ENCODE measurements at regions not wholly inside any gene's neighbourhood (a gene's known extent, or its start where the extent isn't known, plus 50 kb on each side); places are given as distances from the start of the nearest gene placed in this dataset.

GRCh38 chr1:55597910-55598309 lies 382.7 kb upstream of the USP24 start:
- TF ChIP-seq, protein P1, sequence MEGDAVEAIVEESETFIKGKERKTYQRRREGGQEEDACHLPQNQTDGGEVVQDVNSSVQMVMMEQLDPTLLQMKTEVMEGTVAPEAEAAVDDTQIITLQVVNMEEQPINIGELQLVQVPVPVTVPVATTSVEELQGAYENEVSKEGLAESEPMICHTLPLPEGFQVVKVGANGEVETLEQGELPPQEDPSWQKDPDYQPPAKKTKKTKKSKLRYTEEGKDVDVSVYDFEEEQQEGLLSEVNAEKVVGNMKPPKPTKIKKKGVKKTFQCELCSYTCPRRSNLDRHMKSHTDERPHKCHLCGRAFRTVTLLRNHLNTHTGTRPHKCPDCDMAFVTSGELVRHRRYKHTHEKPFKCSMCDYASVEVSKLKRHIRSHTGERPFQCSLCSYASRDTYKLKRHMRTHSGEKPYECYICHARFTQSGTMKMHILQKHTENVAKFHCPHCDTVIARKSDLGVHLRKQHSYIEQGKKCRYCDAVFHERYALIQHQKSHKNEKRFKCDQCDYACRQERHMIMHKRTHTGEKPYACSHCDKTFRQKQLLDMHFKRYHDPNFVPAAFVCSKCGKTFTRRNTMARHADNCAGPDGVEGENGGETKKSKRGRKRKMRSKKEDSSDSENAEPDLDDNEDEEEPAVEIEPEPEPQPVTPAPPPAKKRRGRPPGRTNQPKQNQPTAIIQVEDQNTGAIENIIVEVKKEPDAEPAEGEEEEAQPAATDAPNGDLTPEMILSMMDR (conservative IDR thresholded peaks at IDR 0.05; ENCODE audit: low read length) = no peak
- no peak for TF ChIP-seq EZH2phosphoT487 (IDR thresholded peaks at IDR 0.05; ENCODE audit: borderline replicate concordance)

All from Loucy (cell line).